ENCODE measurements at regions not wholly inside any gene's neighbourhood (a gene's known extent, or its start where the extent isn't known, plus 50 kb on each side); places are given as distances from the start of the nearest gene placed in this dataset.

DNA sequence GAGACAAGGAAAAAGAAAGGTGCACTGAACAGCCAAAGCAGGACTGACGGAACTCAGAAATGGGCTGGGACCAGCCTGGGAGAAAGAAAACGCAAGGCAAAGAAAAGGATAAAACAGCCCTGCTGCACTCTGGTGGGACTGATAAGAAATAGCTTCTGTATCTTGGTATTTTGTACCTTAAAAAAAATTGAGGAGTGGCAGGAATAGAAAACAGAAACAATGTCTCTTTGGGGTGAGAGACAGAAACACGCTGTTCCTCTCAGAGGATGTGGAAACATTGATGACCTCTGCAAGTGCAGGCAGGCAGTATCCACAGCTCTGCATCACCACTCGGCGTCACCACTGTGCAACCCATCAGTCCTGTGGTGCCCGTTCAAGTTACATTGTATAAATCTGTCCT, 152.5 kb upstream of the SPRY1 start:
- no peak overlapping the region for H3K4me3 ChIP-seq (ENCODE audit: insufficient read depth, low read depth, low read length)
- H3K36me3 ChIP-seq (ENCODE audit: control insufficient read depth, insufficient read depth, low read length), result no peaks in the 10 kb centered on the region
- H3K27me3 ChIP-seq (ENCODE audit: control insufficient read depth, insufficient read depth, low read length, poor library complexity, severe bottlenecking), result no peaks in the 10 kb centered on the region
- peak overlapping the region; percentile 36 for H3K27ac ChIP-seq (ENCODE audit: insufficient read depth, low read depth, low read length, poor library complexity, severe bottlenecking)
- no peaks in the 10 kb centered on the region for H3K9me3 ChIP-seq (ENCODE audit: control insufficient read depth, low read length)
- 89% methylated on average over 6 of the region's 6 CpGs for WGBS, 2 experiments
- H3K4me1 ChIP-seq (ENCODE audit: control insufficient read depth, insufficient read depth, low read length), result no peaks in the 10 kb centered on the region

DNA sequence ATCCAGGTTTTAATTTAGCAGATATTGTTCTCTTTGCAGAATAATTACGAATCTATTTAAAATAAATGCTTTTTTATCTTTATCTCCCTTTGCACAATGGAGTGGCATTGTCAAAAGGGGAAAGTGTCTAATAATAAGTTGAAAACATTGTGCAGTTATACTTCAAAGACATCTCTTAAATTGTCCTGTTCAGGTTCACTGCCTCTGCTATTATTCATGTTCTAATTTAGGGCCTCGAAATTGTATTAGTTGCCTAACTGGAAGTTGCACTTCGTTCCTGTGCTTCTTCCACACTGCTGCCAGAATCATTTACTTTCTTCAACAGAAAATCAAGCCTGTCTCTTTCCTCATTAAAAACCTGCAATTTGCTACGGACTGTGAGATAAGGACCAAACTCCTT, 150.5 kb upstream of the SPRY1 start:
- H3K27me3 ChIP-seq (ENCODE audit: control insufficient read depth, insufficient read depth, low read length, poor library complexity, severe bottlenecking), result no peaks in the 10 kb centered on the region
- WGBS, 2 experiments, result 97% methylated on average over 2 to 3 of the region's 4 CpGs
- H3K4me1 ChIP-seq (ENCODE audit: control insufficient read depth, insufficient read depth, low read length), result no peaks in the 10 kb centered on the region
- H3K9me3 ChIP-seq (ENCODE audit: control insufficient read depth, low read length), result no peaks in the 10 kb centered on the region
- H3K4me3 ChIP-seq (ENCODE audit: insufficient read depth, low read depth, low read length), result no peak overlapping the region
- no peaks in the 10 kb centered on the region for H3K36me3 ChIP-seq (ENCODE audit: control insufficient read depth, insufficient read depth, low read length)
- no peak overlapping the region for H3K27ac ChIP-seq (ENCODE audit: insufficient read depth, low read depth, low read length, poor library complexity, severe bottlenecking)

GRCh38 chr4:123248085-123248659, 148.4 kb upstream of the SPRY1 start:
- no peaks in the 10 kb centered on the region for H3K4me1 ChIP-seq (ENCODE audit: control insufficient read depth, insufficient read depth, low read length)

GRCh38 chr4:123249821-123250220, 146.8 kb upstream of the SPRY1 start:
- no peaks in the 10 kb centered on the region for H3K36me3 ChIP-seq (ENCODE audit: control insufficient read depth, insufficient read depth, low read length)
- H3K27me3 ChIP-seq (ENCODE audit: control insufficient read depth, insufficient read depth, low read length, poor library complexity, severe bottlenecking), result no peaks in the 10 kb centered on the region
- no peaks in the 10 kb centered on the region for H3K4me1 ChIP-seq (ENCODE audit: control insufficient read depth, insufficient read depth, low read length)
- H3K4me3 ChIP-seq (ENCODE audit: insufficient read depth, low read depth, low read length), result no peak overlapping the region
- H3K9me3 ChIP-seq (ENCODE audit: control insufficient read depth, low read length), result no peaks in the 10 kb centered on the region
- WGBS, 2 experiments, result 100% methylated on average over 1 of the region's 1 CpG; no CpG with 5 or more reads in 1 of the 2 experiments
- H3K27ac ChIP-seq (ENCODE audit: insufficient read depth, low read depth, low read length, poor library complexity, severe bottlenecking), result no peak overlapping the region

More at GRCh38 chr4:123248085-123248659, 148.4 kb upstream of the SPRY1 start:
- H3K27ac ChIP-seq (ENCODE audit: insufficient read depth, low read depth, low read length, poor library complexity, severe bottlenecking), result no peak overlapping the region
- H3K36me3 ChIP-seq (ENCODE audit: control insufficient read depth, insufficient read depth, low read length), result no peaks in the 10 kb centered on the region
- H3K4me3 ChIP-seq (ENCODE audit: insufficient read depth, low read depth, low read length), result no peak overlapping the region
- 91% methylated on average over 1 of the region's 1 CpG; no CpG with 5 or more reads in 1 of the 2 experiments for WGBS, 2 experiments
- no peaks in the 10 kb centered on the region for H3K27me3 ChIP-seq (ENCODE audit: control insufficient read depth, insufficient read depth, low read length, poor library complexity, severe bottlenecking)
- H3K9me3 ChIP-seq (ENCODE audit: control insufficient read depth, low read length), result no peaks in the 10 kb centered on the region

GRCh38 chr4:123250843-123251242, 145.8 kb upstream of the SPRY1 start:
- Histone ChIP-seq H3K4me3 (ENCODE audit: insufficient read depth, low read depth, low read length) (no peak overlapping the region), H3K36me3 (ENCODE audit: control insufficient read depth, insufficient read depth, low read length) (no peaks in the 10 kb centered on the region), H3K4me1 (ENCODE audit: control insufficient read depth, insufficient read depth, low read length) (no peaks in the 10 kb centered on the region), H3K27me3 (ENCODE audit: control insufficient read depth, insufficient read depth, low read length, poor library complexity, severe bottlenecking) (no peaks in the 10 kb centered on the region), H3K9me3 (ENCODE audit: control insufficient read depth, low read length) (no peaks in the 10 kb centered on the region), H3K27ac (ENCODE audit: insufficient read depth, low read depth, low read length, poor library complexity, severe bottlenecking) (no peak overlapping the region)

DNA sequence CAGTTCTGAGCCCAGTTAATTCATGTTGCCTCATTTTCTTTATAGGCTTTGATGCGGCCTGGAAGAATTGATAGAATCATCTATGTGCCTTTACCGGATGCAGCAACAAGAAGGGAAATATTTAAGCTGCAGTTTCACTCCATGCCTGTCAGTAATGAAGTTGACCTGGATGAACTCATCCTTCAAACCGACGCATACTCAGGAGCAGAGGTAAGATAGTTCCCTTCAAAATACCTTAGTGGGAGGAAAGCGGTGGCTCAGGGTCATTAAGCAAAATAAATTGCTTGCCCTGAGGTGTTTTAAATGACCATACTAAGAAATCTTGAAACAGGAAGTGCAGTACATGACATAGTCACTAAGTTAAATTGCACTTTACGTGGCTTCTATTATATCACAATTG, 140.6 kb upstream of the SPRY1 start:
- Histone ChIP-seq H3K27me3 (ENCODE audit: control insufficient read depth, insufficient read depth, low read length, poor library complexity, severe bottlenecking) (no peaks in the 10 kb centered on the region), H3K36me3 (ENCODE audit: control insufficient read depth, insufficient read depth, low read length) (no peaks in the 10 kb centered on the region), H3K9me3 (ENCODE audit: control insufficient read depth, low read length) (no peaks in the 10 kb centered on the region), H3K27ac (ENCODE audit: insufficient read depth, low read depth, low read length, poor library complexity, severe bottlenecking) (no peak overlapping the region), H3K4me1 (ENCODE audit: control insufficient read depth, insufficient read depth, low read length) (peaks cover 8% of the 10 kb centered on the region), H3K4me3 (ENCODE audit: insufficient read depth, low read depth, low read length) (no peak overlapping the region)
- WGBS, 2 experiments, result 96 to 97% methylated on average over 6 of the region's 6 CpGs

- no peak overlapping the region for H3K27ac ChIP-seq (ENCODE audit: insufficient read depth, low read depth, low read length, poor library complexity, severe bottlenecking)
- no peaks in the 10 kb centered on the region for H3K36me3 ChIP-seq (ENCODE audit: control insufficient read depth, insufficient read depth, low read length)
- H3K27me3 ChIP-seq (ENCODE audit: control insufficient read depth, insufficient read depth, low read length, poor library complexity, severe bottlenecking), result no peaks in the 10 kb centered on the region
- no peaks in the 10 kb centered on the region for H3K9me3 ChIP-seq (ENCODE audit: control insufficient read depth, low read length)
- no peak overlapping the region for H3K4me3 ChIP-seq (ENCODE audit: insufficient read depth, low read depth, low read length)
- peaks cover 8% of the 10 kb centered on the region for H3K4me1 ChIP-seq (ENCODE audit: control insufficient read depth, insufficient read depth, low read length)
- WGBS, 2 experiments, result 94% methylated on average over 3 to 4 of the region's 4 CpGs
These were observed 139.7 kb upstream of the SPRY1 start for GRCh38 chr4:123256901-123257300.

- no peaks in the 10 kb centered on the region for H3K36me3 ChIP-seq (ENCODE audit: control insufficient read depth, insufficient read depth, low read length)
- no peaks in the 10 kb centered on the region for H3K27me3 ChIP-seq (ENCODE audit: control insufficient read depth, insufficient read depth, low read length, poor library complexity, severe bottlenecking)
- WGBS, 2 experiments, result 95 to 96% methylated on average over 4 of the region's 4 CpGs
- no peaks in the 10 kb centered on the region for H3K9me3 ChIP-seq (ENCODE audit: control insufficient read depth, low read length)
- H3K4me1 ChIP-seq (ENCODE audit: control insufficient read depth, insufficient read depth, low read length), result peaks cover 8% of the 10 kb centered on the region
- no peak overlapping the region for H3K4me3 ChIP-seq (ENCODE audit: insufficient read depth, low read depth, low read length)
- no peak overlapping the region for H3K27ac ChIP-seq (ENCODE audit: insufficient read depth, low read depth, low read length, poor library complexity, severe bottlenecking)
These were observed 139.0 kb upstream of the SPRY1 start for GRCh38 chr4:123257591-123257990.

GRCh38 chr4:123259676-123260646, 136.6 kb upstream of the SPRY1 start:
- WGBS, 2 experiments, result 72 to 77% methylated on average over 2 of the region's 2 CpGs
- H3K4me3 ChIP-seq (ENCODE audit: insufficient read depth, low read depth, low read length), result no peak overlapping the region

GRCh38 chr4:123260653-123261052, 135.9 kb upstream of the SPRY1 start:
- Histone ChIP-seq H3K27ac (ENCODE audit: insufficient read depth, low read depth, low read length, poor library complexity, severe bottlenecking) (no peak overlapping the region), H3K4me3 (ENCODE audit: insufficient read depth, low read depth, low read length) (no peak overlapping the region), H3K9me3 (ENCODE audit: control insufficient read depth, low read length) (no peaks in the 10 kb centered on the region), H3K36me3 (ENCODE audit: control insufficient read depth, insufficient read depth, low read length) (no peaks in the 10 kb centered on the region), H3K4me1 (ENCODE audit: control insufficient read depth, insufficient read depth, low read length) (peaks cover 8% of the 10 kb centered on the region), H3K27me3 (ENCODE audit: control insufficient read depth, insufficient read depth, low read length, poor library complexity, severe bottlenecking) (no peaks in the 10 kb centered on the region)
- 90 to 92% methylated on average over 5 of the region's 5 CpGs for WGBS, 2 experiments

More at GRCh38 chr4:123259676-123260646, 136.6 kb upstream of the SPRY1 start:
- no peaks in the 10 kb centered on the region for H3K9me3 ChIP-seq (ENCODE audit: control insufficient read depth, low read length)
- no peak overlapping the region for H3K27ac ChIP-seq (ENCODE audit: insufficient read depth, low read depth, low read length, poor library complexity, severe bottlenecking)
- no peaks in the 10 kb centered on the region for H3K36me3 ChIP-seq (ENCODE audit: control insufficient read depth, insufficient read depth, low read length)
- H3K27me3 ChIP-seq (ENCODE audit: control insufficient read depth, insufficient read depth, low read length, poor library complexity, severe bottlenecking), result no peaks in the 10 kb centered on the region
- peaks cover 8% of the 10 kb centered on the region for H3K4me1 ChIP-seq (ENCODE audit: control insufficient read depth, insufficient read depth, low read length)

Data from ectodermal cell (in vitro differentiated cells).